Endothelial cell of umbilical vein (primary cell): ENCODE measurements at regions not wholly inside any gene's neighbourhood (a gene's known extent, or its start where the extent isn't known, plus 50 kb on each side); places are given as distances from the start of the nearest gene placed in this dataset.

Source experiments
- CTCF ChIP-seq, 2 donors: IDR thresholded peaks; 1 replicate in 1 of 2; 2 replicates in 1 of 2; pipeline ENCODE4 v1.5.1; 2011; ENCODE audit warnings: low read length in 2 of 2, mild to moderate bottlenecking in 2 of 2, moderate library complexity in 2 of 2, control low read depth in 1 of 2, inconsistent platforms in 1 of 2, low read depth in 1 of 2; ENCODE audit not compliant: insufficient read depth in 1 of 2; ENCODE audit errors: extremely low read depth in 1 of 2
- EZH2 ChIP-seq: IDR thresholded peaks from 2 replicates; pipeline ENCODE4 v1.6.1; 2012; ENCODE audit warnings: borderline replicate concordance, low read depth, mild to moderate bottlenecking, moderate library complexity, low read length, inconsistent platforms; ENCODE audit not compliant: severe bottlenecking
- FOS ChIP-seq: IDR thresholded peaks from 2 replicates; pipeline ENCODE4 v1.6.1; 2011; ENCODE audit warnings: mild to moderate bottlenecking, low read length, moderate library complexity, borderline replicate concordance; ENCODE audit not compliant: insufficient read depth
- GATA2 ChIP-seq: IDR thresholded peaks from 2 replicates; pipeline ENCODE4 v1.7.0; 2011; ENCODE audit warnings: low read depth, mild to moderate bottlenecking, moderate library complexity, mixed read lengths, low read length; ENCODE audit not compliant: insufficient read length, insufficient read depth
- MAX ChIP-seq: IDR thresholded peaks from 2 replicates; pipeline ENCODE4 v1.6.1; 2011; ENCODE audit not compliant: insufficient read depth, insufficient read length
- MYC ChIP-seq: IDR thresholded peaks from one replicate; pipeline ENCODE4 v1.6.1; 2011; ENCODE audit warnings: mild to moderate bottlenecking, low read depth, low read length
- POLR2A ChIP-seq: IDR thresholded peaks from 2 replicates; pipeline ENCODE4 v1.6.1; 2012; ENCODE audit warnings: low read depth, mild to moderate bottlenecking, control low read depth, low read length
- POLR2AphosphoS5 ChIP-seq: IDR thresholded peaks from 2 replicates; pipeline ENCODE4 v1.6.1; 2012; ENCODE audit warnings: low read depth, mild to moderate bottlenecking, control low read depth, low read length, moderate library complexity; ENCODE audit not compliant: insufficient read depth

- no peak for TF ChIP-seq CTCF (IDR thresholded peaks at IDR 0.05; ENCODE audit: extremely low read depth in 1 of 2, insufficient read depth in 1 of 2, low read depth in 1 of 2, low read length in 2 of 2)
- no peak for TF ChIP-seq MAX
- no peak for TF ChIP-seq POLR2A
- no peak for TF ChIP-seq EZH2
- TF ChIP-seq POLR2AphosphoS5, result no peak
- TF ChIP-seq FOS, result no peak
- no peak for TF ChIP-seq MYC
- no peak for TF ChIP-seq GATA2
Observed at GRCh38 chr11:36713715-36714114, 115.7 kb upstream of the RAG2 start.
